GM23248 (cell line): ENCODE measurements at regions not wholly inside any gene's neighbourhood (a gene's known extent, or its start where the extent isn't known, plus 50 kb on each side); places are given as distances from the start of the nearest gene placed in this dataset.

Experiments
- EZH2 ChIP-seq: fragments of 200-600 bp; sonication (generic); IDR thresholded peaks from 2 replicates; pipeline ENCODE4 v1.6.1; 2018; ENCODE audit warnings: antibody characterized with exemption, mild to moderate bottlenecking; ENCODE audit not compliant: insufficient read depth, poor library complexity, severe bottlenecking
- EZH2phosphoT487 ChIP-seq: fragments of 200-600 bp; sonication (generic); IDR thresholded peaks from 2 replicates; pipeline ENCODE4 v1.6.1; 2018; ENCODE audit warnings: antibody characterized with exemption, moderate library complexity, mild to moderate bottlenecking, low read depth; ENCODE audit not compliant: insufficient read depth

DNA sequence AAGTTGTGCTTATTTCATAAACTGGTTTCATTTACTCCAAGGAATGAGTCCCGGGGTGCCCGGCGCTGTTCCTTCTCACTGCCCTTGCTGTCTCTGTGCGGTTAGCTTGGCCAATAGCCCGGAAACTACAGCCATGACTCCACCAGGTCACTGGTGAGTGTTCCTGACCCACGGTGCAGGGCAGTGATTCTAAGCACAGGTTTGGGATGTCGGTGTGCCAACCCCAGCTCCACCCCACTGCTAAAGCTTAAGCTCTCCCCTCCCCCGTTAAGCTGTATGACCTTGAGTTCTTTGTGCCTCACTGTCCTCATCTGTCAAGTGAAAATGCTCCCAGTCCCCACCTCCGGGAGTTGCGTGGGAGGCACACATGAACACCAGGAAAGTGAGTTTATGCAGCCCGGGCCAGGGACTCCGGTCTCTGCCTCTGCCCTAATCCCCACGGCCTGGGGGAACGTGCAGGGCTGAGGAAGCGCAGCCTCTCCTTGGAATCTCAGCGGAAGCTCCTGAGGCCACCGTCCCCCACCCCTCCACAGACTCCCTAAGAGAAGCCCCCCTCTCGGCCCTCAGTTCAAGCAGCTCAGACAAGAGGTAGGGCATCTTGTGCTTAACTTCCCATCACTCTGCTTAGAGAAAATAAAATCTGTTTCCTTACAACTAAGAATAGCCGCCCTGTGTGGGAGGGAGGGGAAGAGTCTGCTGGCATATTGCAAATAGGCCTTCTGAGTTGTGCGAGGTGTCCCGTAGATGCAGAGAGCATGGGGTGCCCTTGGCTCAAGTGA, 92.0 kb upstream of the RAI14 start:
- TF ChIP-seq EZH2 (no peak), EZH2phosphoT487 (no peak)
